Suprapubic skin (tissue), 3 donors: ENCODE measurements at regions not wholly inside any gene's neighbourhood (a gene's known extent, or its start where the extent isn't known, plus 50 kb on each side); places are given as distances from the start of the nearest gene placed in this dataset.

ENCODE experiments used
- CTCF ChIP-seq, 2 donors: fragments of 200-600 bp in 1 of 2; fragments of 450-650 bp in 1 of 2; sonication (generic) in 1 of 2; IDR thresholded peaks; one replicate each; pipeline ENCODE4 v1.5.1; 2016 to 2019; ENCODE audit warnings: antibody characterized with exemption in 2 of 2, mild to moderate bottlenecking in 1 of 2, moderate library complexity in 1 of 2
- POLR2A ChIP-seq, 2 donors: fragments of 450-650 bp; IDR thresholded peaks; one replicate each; pipeline ENCODE4 v1.6.1; 2017; ENCODE audit warnings: antibody characterized with exemption in 2 of 2, mild to moderate bottlenecking in 2 of 2, moderate library complexity in 2 of 2

GRCh38 chr5:106865279-106865678 is 805.5 kb downstream of the EFNA5 start:
- TF ChIP-seq POLR2A (IDR thresholded peaks at IDR 0.05) (no peak), CTCF (IDR thresholded peaks at IDR 0.05) (no peak)
